ENCODE measurements at regions not wholly inside any gene's neighbourhood (a gene's known extent, or its start where the extent isn't known, plus 50 kb on each side); places are given as distances from the start of the nearest gene placed in this dataset.

- TF ChIP-seq NFE2L1 (tag; IDR thresholded peaks at IDR 0.05; ENCODE audit: borderline replicate concordance, low read depth), result no peak
- TF ChIP-seq ZNF699 (CRISPR knock-in tag; IDR thresholded peaks at IDR 0.05; ENCODE audit: insufficient replicate concordance), result no peak
These were observed 218.7 kb upstream of the TBX3 start (continued) for GRCh38 chr12:114902665-114903064.

- in situ Hi-C loops (cut with MboI), result no loop called here
- no TSS peak for BruUV-seq (replicated peaks)
- POLR2A ChIA-PET, result no interaction called here
These were observed 217.3 kb upstream of the TBX3 start for GRCh38 chr12:114901316-114901715.

More at GRCh38 chr12:114901316-114901715, 217.3 kb upstream of the TBX3 start:
- Histone ChIP-seq H3K79me2 (ENCODE audit: control insufficient read depth, insufficient read depth, low read length) (no peaks in the 10 kb centered on the region), H3K4me3 (no peak overlapping the region), H3K9me3 (replicated peaks; ENCODE audit: control insufficient read depth, insufficient read depth, low read depth, low read length) (no peaks in the 10 kb centered on the region), H3K4me1 (replicated peaks in 1 of 2; ENCODE audit: control insufficient read depth in 2 of 2, insufficient read depth in 2 of 2, low read length in 2 of 2) (no peaks in the 10 kb centered on the region), H3K27ac (ENCODE audit: extremely low read depth, low read depth, low read length) (no peak overlapping the region), H2AFZ (ENCODE audit: low read depth, low read length) (no peak overlapping the region), H3K36me3 (ENCODE audit: control insufficient read depth, insufficient read depth, low read length) (no peaks in the 10 kb centered on the region), H3K9me1 (ENCODE audit: control insufficient read depth, insufficient read depth, low read length) (no peaks in the 10 kb centered on the region), H3K4me2 (ENCODE audit: insufficient read depth, low read length) (no peak overlapping the region), H4K20me1 (replicated peaks; ENCODE audit: control insufficient read depth, insufficient read depth, low read length) (no peaks in the 10 kb centered on the region), H3K27me3 (ENCODE audit: control insufficient read depth in 2 of 2, insufficient read depth in 2 of 2, low read length in 2 of 2) (no peaks in the 10 kb centered on the region), H3K9ac (ENCODE audit: insufficient read depth in 1 of 2, low read depth in 2 of 2, low read length in 2 of 2) (no peak overlapping the region)
- 2% methylated on average over 4 of the region's 4 CpGs for WGBS (ENCODE audit: insufficient coverage, low coverage, missing lambda C conversion rate)
- CTCF ChIA-PET (ENCODE audit: low intra/inter-chr PET ratio), result no interaction called here
- ATAC-seq (no peak), DNase-seq (ENCODE audit: extremely low read depth in 1 of 4, low spot score in 3 of 4) (no peak), FAIRE-seq (no peak)
- intact Hi-C loops (cut with micrococcal nuclease), result no loop called here
- TF ChIP-seq GTF3C2 (IDR thresholded peaks at IDR 0.05; ENCODE audit: borderline replicate concordance, extremely low read depth, insufficient read length) (no peak), MAFF (IDR thresholded peaks at IDR 0.05; ENCODE audit: low read length) (no peak), IFI16 (CRISPR knock-in tag; IDR thresholded peaks at IDR 0.05) (no peak), ZNF561 (CRISPR knock-in tag; conservative IDR thresholded peaks at IDR 0.05) (no peak), ZNF75A (CRISPR knock-in tag; IDR thresholded peaks at IDR 0.05) (no peak), THRA (IDR thresholded peaks at IDR 0.05) (no peak), GTF2F1 (IDR thresholded peaks at IDR 0.05; ENCODE audit: low read depth, low read length) (no peak), TCF15 (CRISPR knock-in tag; IDR thresholded peaks at IDR 0.05) (no peak), SMC3 (conservative IDR thresholded peaks at IDR 0.05; ENCODE audit: insufficient read depth, low read depth, low read length) (no peak), BCL6 (CRISPR knock-in tag; IDR thresholded peaks at IDR 0.05) (no peak), CREBBP (IDR thresholded peaks at IDR 0.05; ENCODE audit: low read depth, low read length) (no peak), RAD21 (CRISPR knock-in tag; conservative IDR thresholded peaks at IDR 0.05 in 1 of 2, IDR thresholded peaks at IDR 0.05 in 1 of 2) (no peak), CREM (IDR thresholded peaks at IDR 0.05; ENCODE audit: low read depth) (no peak), MNT (conservative IDR thresholded peaks at IDR 0.05) (no peak), ZNF717 (CRISPR knock-in tag; IDR thresholded peaks at IDR 0.05) (no peak)

Measured in K562 (cell line).